ENCODE measurements at regions not wholly inside any gene's neighbourhood (a gene's known extent, or its start where the extent isn't known, plus 50 kb on each side); places are given as distances from the start of the nearest gene placed in this dataset.

DNA sequence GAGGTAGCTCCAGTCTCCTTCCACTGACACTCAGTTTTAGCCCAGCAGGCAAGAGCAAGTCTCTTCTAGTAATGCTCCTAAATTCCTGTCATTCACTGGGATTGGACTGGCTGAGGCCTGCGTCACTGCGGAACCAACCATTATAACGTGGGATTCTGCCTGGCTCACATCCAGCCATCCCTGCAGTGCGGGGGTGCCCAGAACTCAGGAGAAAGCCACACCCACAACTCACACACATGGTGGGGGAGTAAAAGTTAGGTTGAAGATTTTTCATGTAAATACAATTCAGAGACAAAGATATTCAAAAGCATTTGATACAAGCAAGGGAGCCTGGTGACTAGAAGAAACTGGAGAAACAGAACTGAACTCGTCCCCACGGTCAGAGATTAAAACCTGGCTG lies 504.0 kb upstream of the CDH4 start:
- no peaks in the 10 kb centered on the region for H3K4me1 ChIP-seq
- TF ChIP-seq POLR2A (IDR thresholded peaks at IDR 0.05) = no peak
- TF ChIP-seq, protein P1, sequence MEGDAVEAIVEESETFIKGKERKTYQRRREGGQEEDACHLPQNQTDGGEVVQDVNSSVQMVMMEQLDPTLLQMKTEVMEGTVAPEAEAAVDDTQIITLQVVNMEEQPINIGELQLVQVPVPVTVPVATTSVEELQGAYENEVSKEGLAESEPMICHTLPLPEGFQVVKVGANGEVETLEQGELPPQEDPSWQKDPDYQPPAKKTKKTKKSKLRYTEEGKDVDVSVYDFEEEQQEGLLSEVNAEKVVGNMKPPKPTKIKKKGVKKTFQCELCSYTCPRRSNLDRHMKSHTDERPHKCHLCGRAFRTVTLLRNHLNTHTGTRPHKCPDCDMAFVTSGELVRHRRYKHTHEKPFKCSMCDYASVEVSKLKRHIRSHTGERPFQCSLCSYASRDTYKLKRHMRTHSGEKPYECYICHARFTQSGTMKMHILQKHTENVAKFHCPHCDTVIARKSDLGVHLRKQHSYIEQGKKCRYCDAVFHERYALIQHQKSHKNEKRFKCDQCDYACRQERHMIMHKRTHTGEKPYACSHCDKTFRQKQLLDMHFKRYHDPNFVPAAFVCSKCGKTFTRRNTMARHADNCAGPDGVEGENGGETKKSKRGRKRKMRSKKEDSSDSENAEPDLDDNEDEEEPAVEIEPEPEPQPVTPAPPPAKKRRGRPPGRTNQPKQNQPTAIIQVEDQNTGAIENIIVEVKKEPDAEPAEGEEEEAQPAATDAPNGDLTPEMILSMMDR (IDR thresholded peaks at IDR 0.05) = no peak
- DNase-seq = no peak
- H3K27me3 ChIP-seq = no peaks in the 10 kb centered on the region
- H3K27ac ChIP-seq = no peak overlapping the region
- no peaks in the 10 kb centered on the region for H3K9me3 ChIP-seq
- intact Hi-C loops (cut with DNase I; ENCODE audit: low total_unique reads) = no loop called here
- no peaks in the 10 kb centered on the region for H3K36me3 ChIP-seq
- no peak overlapping the region for H3K4me3 ChIP-seq

DNA sequence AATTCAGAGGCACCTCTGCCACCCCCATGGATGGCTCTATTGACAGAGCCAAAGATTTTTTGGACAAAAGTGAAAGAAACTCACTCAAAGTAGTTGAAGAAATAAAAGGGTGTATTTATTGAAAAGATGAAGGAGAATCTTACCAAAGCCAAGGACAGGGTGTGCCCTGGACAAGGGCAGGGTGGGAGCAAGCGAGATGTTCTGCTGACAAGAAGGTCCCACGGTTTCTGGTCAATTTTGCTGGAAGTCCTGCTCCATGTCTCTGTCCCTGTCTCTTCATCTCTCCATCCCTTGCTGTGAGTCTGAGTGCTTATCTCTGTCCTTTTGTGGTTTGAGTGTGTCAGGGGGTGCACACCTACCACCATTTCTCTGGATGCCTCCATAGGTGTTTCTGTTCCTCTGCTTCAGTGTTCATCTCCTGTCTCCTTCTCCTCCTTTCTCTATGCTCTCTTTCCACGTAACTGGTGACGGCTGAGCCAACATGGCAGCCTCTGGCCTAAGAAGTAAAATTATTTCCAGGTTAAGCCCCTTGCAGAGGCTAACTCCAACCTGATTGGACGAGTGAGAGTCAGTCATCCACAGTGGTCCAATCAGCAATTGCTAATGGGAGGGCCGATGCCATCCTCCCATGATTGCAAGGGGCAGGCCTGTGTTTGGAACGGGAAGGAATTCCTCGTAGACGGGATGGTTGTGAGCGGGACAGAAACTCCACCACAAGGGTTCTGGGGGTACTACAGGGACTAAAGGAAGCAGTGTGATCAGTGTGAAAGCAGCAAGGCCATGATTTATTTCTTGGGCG lies 502.1 kb upstream of the CDH4 start:
- Histone ChIP-seq H3K27me3 (no peaks in the 10 kb centered on the region), H3K9me3 (no peaks in the 10 kb centered on the region), H3K36me3 (no peaks in the 10 kb centered on the region), H3K4me1 (no peaks in the 10 kb centered on the region), H3K27ac (no peak overlapping the region), H3K4me3 (no peak overlapping the region)
- TF ChIP-seq, protein P1 (IDR thresholded peaks at IDR 0.05) = no peak
- TF ChIP-seq POLR2A (IDR thresholded peaks at IDR 0.05) = no peak
- intact Hi-C loops (cut with DNase I; ENCODE audit: low total_unique reads) = no loop called here
- DNase-seq = no peak

GRCh38 chr20:60750909-60751308 lies 501.2 kb upstream of the CDH4 start:
- no peak for TF ChIP-seq POLR2A (IDR thresholded peaks at IDR 0.05)
- TF ChIP-seq, protein P1 (IDR thresholded peaks at IDR 0.05) = no peak
- Histone ChIP-seq H3K27ac (no peak overlapping the region), H3K9me3 (no peaks in the 10 kb centered on the region), H3K4me3 (no peak overlapping the region), H3K4me1 (no peaks in the 10 kb centered on the region), H3K27me3 (no peaks in the 10 kb centered on the region), H3K36me3 (no peaks in the 10 kb centered on the region)
- DNase-seq = no peak
- intact Hi-C loops (cut with DNase I; ENCODE audit: low total_unique reads) = no loop called here

DNA sequence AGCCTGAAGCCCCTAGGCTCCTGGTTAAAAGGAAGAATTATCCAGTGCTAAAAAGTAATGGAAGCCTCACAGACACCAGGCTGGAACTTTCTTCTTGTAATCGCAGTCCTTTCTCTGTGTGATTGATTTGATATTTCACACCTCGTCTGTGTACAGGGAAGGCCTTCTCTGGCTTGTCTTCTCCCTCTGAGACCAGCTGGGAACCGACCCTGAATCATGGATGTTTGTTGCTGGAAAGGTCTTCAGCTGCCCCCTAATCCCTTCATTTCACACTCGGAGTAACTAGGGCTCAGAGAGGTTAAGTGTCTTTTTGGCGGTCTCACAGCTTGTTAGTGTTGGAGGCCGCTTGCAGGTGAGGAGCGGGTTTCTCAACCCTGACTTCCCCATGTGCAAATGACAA lies 500.2 kb upstream of the CDH4 start:
- H3K27me3 ChIP-seq = no peaks in the 10 kb centered on the region
- H3K9me3 ChIP-seq = no peaks in the 10 kb centered on the region
- H3K4me1 ChIP-seq = no peaks in the 10 kb centered on the region
- TF ChIP-seq, protein P1 (IDR thresholded peaks at IDR 0.05) = no peak
- no peak for TF ChIP-seq POLR2A (IDR thresholded peaks at IDR 0.05)
- H3K4me3 ChIP-seq = no peak overlapping the region
- H3K36me3 ChIP-seq = no peaks in the 10 kb centered on the region
- intact Hi-C loops (cut with DNase I; ENCODE audit: low total_unique reads) = no loop called here
- no peak for DNase-seq
- H3K27ac ChIP-seq = no peak overlapping the region

- Histone ChIP-seq H3K9me3 (no peaks in the 10 kb centered on the region), H3K27ac (no peak overlapping the region), H3K36me3 (no peaks in the 10 kb centered on the region), H3K27me3 (no peaks in the 10 kb centered on the region), H3K4me3 (no peak overlapping the region), H3K4me1 (no peaks in the 10 kb centered on the region)
- no peak for DNase-seq
- intact Hi-C loops (cut with DNase I; ENCODE audit: low total_unique reads) = no loop called here
- TF ChIP-seq, protein P1 (IDR thresholded peaks at IDR 0.05) = no peak
Observed at GRCh38 chr20:60752741-60753420, 499.2 kb upstream of the CDH4 start.

Data from uterus (tissue), 3 donors.